ENCODE measurements at regions not wholly inside any gene's neighbourhood (a gene's known extent, or its start where the extent isn't known, plus 50 kb on each side); places are given as distances from the start of the nearest gene placed in this dataset.
"Not testable (repeated sequence)": the region's sequence is repeated elsewhere in the genome, so short reads cannot be mapped to it uniquely, and the experiment has no call there.

DNA sequence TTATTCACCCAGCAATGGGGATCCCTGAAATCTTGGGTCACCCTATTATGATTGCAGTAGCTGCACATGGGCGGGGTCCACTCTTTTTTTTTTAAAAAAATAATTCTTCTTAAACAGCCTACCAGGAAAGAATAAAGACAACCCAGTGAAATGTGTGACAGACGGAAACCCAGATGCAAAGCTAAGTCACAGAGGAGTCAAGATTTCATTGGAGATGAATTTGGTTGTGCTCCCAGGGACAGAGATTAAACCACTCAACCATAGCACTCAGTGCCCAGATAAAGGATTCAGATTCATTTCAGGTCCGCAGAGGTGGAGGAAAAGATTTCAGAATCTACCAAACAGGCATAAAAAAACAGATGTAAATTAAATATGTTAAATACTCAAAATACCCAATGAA is 583.5 kb upstream of the ZP4 start:
- DNase-seq (ENCODE audit: low spot score): no peak
- no peak for FAIRE-seq

DNA sequence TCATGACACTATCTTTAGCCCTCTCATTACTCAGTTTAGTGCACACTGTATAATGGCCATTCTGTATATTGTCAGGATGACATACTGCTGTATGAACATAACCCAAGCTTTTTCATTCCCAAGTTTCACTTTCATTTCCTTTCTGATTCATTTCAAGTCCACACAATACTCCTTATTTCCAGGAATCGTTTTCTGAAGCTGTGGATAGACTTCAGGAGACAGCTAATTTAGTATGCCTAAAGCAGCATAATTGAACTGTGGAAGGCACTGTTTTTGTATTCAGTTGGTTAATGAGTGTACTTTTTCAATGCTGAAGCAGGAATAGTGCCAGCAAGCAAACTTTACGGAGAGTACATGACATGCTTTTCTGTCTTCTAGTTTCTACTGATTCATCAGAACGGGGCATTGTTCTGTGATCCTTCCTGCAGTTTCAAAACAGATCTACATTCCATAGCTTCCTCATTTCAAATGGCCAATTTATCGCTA is 578.5 kb upstream of the ZP4 start:
- DNase-seq (ENCODE audit: low spot score) (no peak), FAIRE-seq (peak; percentile 52)

DNA sequence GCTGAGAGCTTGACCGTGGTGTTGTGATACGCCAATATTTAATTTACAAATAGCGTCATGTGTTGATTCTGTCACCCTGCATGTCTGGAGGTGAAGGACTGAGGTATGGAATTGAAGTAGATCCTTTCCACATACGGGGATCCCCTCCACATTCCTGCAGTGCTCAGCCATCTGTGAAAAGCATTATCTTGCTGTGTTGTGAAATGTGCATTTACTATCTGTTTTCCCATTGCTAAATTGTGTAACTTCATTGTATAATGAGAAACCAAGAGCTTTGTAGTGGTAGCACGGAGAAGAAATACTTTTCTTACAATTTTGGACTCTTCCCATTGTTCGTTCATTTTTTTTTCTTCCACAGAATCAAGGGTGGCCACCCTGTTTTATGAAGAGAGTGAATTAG is 577.3 kb upstream of the ZP4 start:
- FAIRE-seq: no peak
- no peak for DNase-seq (ENCODE audit: low spot score)

DNA sequence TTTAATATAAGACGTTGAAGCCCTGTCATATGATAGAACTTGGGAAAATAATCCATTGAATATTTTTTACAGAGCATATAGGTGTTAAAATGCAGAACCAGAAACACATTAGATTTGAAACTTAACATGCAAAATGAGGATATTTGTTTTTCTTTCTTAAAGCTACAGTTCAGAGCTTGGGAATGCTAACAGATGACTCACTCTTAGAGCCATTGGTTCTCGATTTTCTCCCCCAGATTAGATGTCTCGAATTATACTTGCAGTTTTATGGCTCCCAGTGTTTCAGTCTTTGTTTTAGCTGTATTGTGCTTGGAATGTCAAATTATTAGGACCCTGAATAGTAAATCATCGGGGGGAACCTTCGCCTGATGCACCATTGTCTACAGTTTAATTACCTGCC is 575.7 kb upstream of the ZP4 start:
- DNase-seq (ENCODE audit: low spot score) (no peak), FAIRE-seq (no peak)

DNA sequence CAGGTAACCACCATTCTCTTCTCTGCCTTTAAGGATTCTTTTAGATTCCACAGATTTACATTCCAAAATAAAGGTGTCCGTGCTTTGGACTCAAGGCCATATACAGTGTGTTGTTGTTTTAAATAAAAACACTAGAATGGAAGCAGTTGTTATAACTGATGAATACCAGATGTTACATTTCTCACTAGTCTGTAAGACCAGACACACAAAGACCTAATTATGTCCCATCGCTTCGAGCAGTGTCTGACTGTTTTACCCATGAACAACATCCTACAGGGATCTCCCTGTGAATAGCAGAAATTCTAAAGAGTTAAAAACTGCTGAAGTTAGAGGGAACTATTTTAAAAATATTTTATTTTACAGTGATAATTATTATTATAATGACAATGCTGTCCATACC is 574.7 kb upstream of the ZP4 start:
- no peak for FAIRE-seq

DNA sequence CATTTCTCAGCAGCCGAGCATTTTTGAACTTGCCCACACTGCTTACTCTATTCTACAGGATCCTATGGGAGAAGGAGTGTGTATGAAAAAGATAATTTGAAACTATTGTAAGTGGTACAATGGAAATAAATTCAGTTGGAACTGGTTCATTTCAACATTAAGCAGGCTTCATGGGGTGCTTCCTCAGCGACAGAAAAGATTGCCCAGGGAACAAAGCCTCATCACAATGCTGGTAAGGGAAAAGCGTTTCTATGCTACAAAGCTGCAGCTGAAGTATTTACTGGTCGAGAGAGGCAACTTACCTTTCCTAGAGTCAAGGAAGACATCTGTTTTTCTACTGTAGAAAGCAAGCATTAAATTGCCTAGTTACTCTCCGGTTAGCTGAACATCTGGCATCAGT is 568.2 kb upstream of the ZP4 start:
- FAIRE-seq: no peak
- DNase-seq (ENCODE audit: low spot score): no peak

More for the DNA sequence above, 574.7 kb upstream of the ZP4 start:
- no peak for DNase-seq (ENCODE audit: low spot score)

DNA sequence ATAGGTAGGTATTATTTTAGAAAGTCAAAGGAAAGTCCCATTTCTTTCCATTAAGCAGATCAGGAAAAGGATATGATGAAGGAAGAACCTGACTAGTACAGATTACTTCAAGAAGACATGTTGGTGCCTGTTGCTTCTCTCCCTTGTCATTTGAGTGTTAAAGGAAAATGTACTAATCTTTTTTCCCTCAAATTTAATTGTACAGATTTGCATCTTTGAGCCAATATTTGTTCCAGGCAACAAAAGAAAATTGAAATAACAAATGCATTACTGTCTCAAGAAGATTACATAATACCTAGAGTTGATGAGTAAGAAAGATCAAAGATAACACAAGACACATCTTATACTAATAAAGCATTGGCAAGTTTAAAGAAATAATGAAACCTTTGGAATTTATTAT is 566.9 kb upstream of the ZP4 start:
- DNase-seq (ENCODE audit: low spot score) (no peak), FAIRE-seq (no peak)

DNA sequence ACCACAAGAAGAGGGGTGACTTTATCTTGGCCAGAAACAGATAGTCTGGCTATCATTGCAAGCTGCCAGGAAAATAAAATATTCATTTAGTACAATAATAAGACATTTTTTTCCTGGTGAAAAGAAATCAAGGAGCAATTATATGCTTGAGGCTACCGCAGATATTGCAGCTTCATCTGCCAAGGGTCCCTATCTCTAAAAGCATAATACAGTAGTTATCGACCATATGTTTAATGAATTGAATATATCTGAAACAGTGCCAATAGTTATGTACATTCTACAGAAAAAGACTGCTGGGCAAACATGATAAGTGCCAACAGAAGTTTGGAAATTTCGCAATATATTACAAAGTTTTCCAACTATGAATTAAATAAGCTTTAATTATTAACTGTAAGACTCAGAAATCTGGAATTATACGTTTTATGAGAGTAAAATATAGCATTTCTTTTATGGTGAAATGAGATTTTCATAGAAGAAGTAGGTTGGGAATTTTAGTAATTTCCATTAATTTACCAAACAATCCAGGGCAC is 561.1 kb upstream of the ZP4 start:
- no peak for FAIRE-seq
- DNase-seq (ENCODE audit: low spot score): no peak

DNA sequence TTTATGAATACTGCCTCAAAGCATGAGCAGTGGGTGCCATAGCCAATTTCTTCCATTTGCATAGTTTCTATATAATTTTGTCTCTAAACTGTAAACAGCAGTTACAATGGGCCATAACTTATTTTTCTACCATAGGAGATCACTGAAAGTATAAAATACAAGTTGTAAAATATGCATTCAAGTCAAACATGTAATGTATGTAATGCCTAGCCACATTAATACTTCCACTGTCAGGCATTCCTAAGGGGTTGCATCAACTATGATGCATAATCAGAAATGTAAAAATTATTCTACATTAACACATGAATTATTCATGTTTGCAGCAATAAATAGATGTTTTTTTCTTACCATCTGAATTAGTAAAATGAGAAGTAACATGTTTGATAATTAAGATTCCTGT is 560.3 kb upstream of the ZP4 start:
- DNase-seq (ENCODE audit: low spot score) (no peak), FAIRE-seq (no peak)

DNA sequence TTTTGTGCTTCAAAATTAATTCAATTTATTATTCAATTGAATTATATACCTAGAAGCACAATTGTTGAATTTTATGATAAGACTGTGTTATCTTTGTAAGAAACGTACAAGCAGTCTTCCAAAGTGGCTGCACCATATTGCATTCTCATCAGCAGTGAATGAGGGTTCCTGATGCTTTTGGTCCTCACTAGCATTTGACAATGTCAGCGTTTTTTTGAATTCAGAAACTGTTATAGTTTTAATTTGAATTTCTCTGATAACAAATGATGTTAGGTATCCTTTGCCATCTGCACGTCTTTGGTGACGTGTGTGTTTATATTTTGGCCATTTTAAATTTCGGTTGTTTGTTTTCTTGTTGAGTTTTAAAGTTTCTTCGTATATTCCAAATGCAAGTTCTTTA is 553.0 kb upstream of the ZP4 start:
- no peak for DNase-seq (ENCODE audit: low spot score)
- FAIRE-seq: no peak

DNA sequence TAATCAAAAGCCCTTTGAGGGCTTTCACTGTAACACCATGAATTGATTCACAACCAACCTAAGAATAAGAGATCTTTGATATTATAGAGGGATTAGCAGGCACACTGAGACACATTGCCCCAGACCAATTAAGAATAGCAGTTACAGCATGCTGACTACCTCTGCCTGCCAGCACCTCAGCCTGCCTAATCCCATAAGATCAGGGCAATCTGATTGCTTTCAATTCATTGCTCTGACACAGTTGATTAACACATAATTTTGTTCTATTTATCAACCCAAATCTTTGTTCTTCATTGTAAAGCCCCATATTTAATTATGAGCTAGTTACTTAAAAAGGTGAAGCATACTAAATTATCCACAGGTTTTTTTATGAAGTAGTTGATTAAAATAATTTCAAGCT is 548.8 kb upstream of the ZP4 start:
- no peak for DNase-seq (ENCODE audit: low spot score)
- no peak for FAIRE-seq

DNA sequence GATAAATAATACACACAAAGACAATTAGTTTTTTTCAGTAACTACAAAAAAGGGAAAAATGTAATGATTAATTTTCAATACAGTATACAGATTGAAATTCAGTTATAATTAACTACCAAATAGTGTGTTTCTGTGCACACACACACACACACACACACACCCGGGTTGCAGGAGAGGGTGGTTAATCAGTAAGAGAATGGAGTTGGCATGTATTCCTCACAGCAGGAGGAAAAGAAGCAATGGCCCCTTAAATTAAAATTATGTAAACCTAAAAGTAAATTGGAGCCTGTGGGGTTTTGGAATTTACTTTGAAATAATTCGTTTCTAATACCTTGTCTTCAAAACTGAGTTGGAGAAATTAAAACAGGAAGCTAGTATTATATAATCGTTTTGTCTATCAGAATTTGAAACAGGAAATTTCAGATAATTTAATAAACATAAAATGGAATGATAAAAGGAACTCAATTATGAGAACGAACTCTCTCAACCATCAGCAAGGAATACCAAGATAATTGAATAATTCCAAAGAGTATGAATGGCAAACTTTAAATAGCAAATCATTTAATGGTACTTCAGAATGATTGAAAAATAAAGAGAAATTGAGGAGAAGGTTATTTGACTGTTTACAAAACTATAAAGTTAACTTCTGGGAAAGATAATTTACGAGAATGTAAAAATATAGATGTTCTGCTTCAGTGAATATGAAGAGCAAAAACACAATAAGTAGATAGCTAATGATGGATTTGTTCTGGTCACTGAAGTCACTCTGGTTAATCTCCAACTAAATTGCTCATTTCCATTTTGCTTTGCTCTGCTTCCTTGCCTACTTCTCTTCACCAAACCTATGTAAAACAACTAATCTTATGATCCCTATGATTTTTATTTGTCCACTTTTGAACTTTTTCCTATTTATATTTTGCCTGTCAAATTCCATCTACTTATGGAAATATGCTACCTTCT is 547.9 kb upstream of the ZP4 start:
- FAIRE-seq: no peak
- DNase-seq (ENCODE audit: low spot score): no peak

DNA sequence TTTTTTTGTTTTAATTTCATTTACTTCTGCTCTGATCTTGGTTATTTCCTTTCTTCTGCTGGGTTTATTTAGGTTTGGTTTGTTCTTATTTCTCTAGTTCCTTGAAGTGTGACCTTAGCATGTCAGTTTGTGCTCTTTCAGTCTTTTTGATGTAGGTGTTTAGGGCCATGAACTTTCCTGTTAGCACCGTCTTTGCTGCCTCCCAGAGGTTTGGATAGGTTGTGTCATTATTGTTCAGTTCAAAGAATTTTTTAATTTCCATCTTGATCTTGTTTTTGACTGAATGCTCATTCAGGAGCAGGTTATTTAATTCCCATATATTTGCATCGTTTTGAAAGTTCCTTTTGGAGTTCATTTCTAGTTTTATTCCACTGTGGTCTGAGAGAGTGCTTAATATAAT is 539.0 kb upstream of the ZP4 start:
- FAIRE-seq; DNase-seq (ENCODE audit: low spot score): not testable (repeated sequence)

DNA sequence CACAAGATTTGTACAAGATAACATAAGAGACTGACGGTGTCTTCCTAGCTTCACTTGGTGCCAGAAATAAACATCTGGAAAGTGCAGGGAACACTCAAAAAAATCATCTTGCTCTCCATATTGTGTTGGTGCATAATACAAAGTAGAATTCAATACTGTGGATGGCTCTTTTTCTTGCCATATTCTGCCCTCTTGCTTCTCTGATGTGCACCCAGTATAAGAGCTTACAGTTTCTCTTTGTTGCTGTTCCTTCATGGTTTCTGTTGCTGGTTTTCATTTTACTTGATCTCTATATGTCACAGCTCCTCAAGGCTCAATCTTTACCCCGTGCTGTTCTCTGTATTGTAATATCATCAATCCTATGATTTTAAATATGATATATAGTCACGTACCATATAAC is 528.5 kb upstream of the ZP4 start:
- no peak for FAIRE-seq

DNA sequence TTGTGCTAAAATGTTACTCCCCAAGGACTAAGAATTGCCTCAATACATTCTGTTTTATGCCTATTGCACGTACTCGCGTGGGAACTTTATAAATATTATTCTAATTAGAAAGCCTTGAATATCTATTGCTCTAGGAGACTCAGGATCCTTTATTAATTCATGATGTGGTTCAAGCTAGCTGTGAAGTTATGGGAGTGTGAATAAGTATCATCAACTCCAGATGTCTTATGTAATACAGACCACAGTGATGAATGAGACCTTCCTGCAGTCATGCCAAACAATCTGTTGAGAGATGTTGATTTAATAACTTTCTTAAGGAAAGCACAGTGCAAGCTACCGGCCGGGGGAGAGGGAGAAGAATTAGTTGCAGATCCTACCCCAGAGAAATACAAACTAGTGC is 519.2 kb upstream of the ZP4 start:
- FAIRE-seq (no peak), DNase-seq (ENCODE audit: low spot score) (peak; percentile 11)

More for the DNA sequence above, 528.5 kb upstream of the ZP4 start:
- DNase-seq (ENCODE audit: low spot score): no peak

DNA sequence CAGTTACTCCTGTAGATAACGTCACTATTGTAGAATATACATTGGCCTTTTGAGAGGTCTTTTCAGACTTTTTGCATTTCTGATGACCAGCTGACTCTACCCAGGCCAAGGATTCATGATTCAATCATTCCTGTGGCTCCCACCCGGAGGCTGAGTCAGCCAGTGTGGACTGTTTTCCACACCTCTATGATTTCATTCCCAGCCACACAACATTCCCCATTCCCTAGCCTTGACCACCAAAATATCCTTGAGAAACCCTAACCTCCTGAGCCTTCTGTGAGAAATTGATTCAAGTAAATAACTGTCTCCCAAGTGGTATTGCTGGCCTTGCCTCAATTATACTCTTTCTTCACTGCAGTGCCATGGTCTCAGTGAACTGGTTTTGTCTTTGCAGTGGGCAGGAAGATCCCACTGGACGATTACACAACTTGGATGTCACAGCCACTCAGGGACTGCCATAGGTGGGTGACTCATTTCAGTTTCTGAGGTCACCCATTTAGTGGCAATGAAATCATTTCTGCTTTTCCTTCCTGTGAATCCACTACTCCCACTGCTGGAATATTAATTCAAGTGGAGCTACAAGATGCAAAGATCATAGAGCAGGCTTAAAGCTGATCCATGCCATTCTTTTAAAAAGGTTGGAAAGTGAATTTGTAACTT is 518.6 kb upstream of the ZP4 start:
- no peak for FAIRE-seq

DNA sequence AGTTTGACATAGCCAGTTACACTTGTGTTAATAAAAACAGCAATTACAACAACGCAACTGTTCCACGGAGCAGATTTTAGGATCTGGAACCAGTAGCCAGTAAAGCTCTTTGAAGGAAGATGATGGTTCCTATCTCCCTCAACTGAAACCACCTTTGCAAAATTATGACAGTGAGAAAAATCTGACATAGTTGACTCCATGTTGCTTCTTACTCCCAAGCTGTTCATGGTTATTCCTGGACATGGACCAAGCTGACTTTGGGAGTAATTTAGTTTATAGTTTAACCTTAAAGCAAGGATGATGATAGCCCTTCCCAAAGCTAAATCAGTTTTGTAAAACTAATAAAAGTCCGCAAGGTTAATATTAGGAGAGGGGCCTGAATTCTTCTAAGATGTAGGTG is 518.0 kb upstream of the ZP4 start:
- FAIRE-seq (no peak), DNase-seq (ENCODE audit: low spot score) (no peak)

More for the DNA sequence above, 518.6 kb upstream of the ZP4 start:
- DNase-seq (ENCODE audit: low spot score): peak; percentile 74

DNA sequence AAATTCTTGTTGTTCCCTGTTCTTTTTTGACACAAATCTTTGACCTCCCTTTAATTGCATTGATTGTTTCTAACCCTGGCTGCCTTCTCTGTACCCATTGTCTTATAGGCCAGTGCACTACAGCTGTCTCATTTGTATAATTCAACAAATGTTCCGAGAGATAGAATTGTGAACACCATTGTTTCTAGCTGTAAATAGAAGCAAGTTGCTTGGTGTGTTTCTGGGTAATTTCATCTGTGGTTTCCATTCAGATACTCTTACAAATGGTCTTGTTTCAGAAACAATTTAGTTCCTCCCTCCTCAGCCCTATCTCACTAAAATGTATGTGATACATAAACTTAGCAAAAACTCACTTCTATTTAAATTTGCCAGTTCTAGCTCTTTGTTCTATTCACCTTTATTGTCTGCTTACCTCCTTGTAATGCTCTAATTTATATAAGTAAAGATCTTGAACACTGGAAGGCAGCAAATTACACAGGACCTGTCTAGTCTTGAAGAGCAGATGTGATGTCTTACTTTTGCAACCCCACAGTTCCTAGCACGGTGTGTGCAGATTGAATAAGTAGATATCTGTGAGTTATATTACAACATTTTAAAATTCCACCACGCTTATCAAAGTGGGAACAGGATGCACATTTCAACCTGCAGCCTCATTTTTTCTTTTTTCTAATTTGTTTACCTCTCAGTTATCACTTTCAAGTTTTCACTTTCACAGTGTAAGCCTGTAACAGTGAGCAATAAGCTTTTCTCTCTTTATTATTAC is 515.6 kb upstream of the ZP4 start:
- no peak for FAIRE-seq
- no peak for DNase-seq (ENCODE audit: low spot score)

DNA sequence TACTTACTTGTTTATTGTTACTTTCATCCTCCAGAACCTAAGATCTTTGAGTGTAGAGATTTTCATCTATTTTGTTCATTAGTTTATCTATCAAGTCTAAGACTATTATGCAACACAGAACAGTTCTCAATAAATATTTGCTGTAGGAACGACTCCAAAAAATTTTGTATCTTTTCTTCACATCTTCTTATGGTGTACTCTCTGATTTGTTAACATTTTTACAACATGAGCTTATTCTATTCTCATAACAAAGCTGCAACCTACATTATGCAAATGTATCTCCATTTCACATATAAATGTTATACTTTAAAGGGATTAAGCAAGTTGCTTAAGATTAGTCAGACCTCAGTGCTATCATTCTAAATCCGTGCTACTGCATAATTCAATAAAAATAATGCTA is 514.2 kb upstream of the ZP4 start:
- no peak for DNase-seq (ENCODE audit: low spot score)
- FAIRE-seq: no peak

DNA sequence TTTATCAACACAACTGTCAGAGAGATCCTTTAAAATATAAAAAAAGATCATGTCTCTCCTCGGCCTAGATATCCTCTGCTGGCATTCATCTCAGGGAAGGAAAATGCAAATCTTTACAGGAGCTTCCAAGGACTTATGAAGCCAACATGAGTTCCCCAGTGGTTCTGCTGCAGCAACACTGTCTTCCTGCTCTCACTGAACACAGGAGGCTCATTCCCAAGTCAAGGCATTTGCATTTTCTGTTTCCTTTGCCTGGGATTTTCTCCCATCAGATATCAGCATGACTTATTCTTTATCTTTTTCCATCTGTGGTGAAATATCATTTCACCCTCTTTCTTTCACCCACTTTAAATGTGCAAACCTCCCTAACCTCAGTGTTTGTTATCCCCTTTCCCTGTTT is 513.8 kb upstream of the ZP4 start:
- DNase-seq (ENCODE audit: low spot score): no peak
- FAIRE-seq: no peak

DNA sequence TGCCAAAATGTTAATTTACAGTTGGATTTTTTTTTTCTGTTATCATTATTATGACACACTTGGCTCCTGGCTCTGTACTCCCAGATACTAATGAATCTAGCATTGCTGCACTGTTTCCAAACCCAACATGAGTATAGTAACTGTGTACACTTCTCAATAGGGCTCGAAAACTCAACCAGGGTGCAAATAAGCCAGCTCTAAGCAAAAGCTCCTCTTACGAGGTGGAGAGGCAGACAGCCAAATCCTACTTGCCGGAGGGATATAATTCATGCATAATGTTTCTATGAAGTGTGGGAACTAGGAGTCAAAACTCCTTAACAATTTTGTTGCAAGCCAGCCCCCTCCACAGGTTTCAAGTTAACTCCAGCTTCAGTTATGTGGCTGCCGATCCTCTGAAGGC is 510.4 kb upstream of the ZP4 start:
- FAIRE-seq (no peak), DNase-seq (ENCODE audit: low spot score) (no peak)

DNA sequence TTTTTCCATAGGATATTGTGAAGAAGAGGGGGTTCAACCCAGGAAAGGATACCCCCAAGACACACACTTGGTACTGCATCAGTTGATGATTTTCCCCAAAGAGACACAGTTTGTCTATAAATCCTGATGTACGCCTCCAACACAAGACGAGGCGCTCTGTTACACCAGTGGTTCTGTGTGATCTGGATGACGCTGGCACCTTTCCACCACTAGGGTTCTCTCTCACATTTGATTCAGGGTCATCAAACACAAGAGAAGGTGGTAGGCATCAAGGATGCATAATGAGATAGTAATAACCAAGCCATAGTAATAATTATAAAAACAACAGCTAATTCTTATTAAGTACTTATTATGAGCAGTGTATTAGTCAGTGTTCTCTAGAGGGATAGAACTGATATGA is 508.8 kb upstream of the ZP4 start:
- DNase-seq (ENCODE audit: low spot score) (no peak), FAIRE-seq (no peak)
